GM13977 (cell line): ENCODE measurements at regions not wholly inside any gene's neighbourhood (a gene's known extent, or its start where the extent isn't known, plus 50 kb on each side); places are given as distances from the start of the nearest gene placed in this dataset.

Experiments
- DNase-seq: peaks from one replicate; pipeline ENCODE4 v3.0.0; 2012; ENCODE audit warnings: low spot score
- CTCF ChIP-seq: IDR thresholded peaks from 2 replicates; pipeline ENCODE4 v1.5.1; 2012; ENCODE audit warnings: mild to moderate bottlenecking, control low read depth; ENCODE audit not compliant: insufficient read depth; ENCODE audit errors: extremely low read depth, missing control alignments
- in situ Hi-C: fragments of 300-500 bp; cut with MboI; formaldehyde crosslinking; loops from one replicate; pipeline ENCODE4 v1.12.0; 2022; ENCODE audit warnings: low sequenced_read_pairs, low pct_unique_long_range_greater_than_20kb, mixed read lengths, inconsistent platforms; ENCODE audit not compliant: unreplicated experiment

GRCh38 chr1:181910905-181911304 is 150.6 kb downstream of the ZNF648 start:
- TF ChIP-seq CTCF: no peak
- DNase-seq: no peak
- in situ Hi-C loops: no loop called here

- TF ChIP-seq CTCF: no peak
- in situ Hi-C loops: no loop called here
- no peak for DNase-seq
These were observed 152.5 kb downstream of the ZNF648 start for GRCh38 chr1:181909010-181909409.

GRCh38 chr1:181906631-181907030 is 154.9 kb downstream of the ZNF648 start:
- no peak for TF ChIP-seq CTCF
- in situ Hi-C loops: no loop called here
- no peak for DNase-seq

GRCh38 chr1:181905944-181906597 is 155.4 kb downstream of the ZNF648 start:
- no peak for TF ChIP-seq CTCF
- DNase-seq: no peak
- in situ Hi-C loops: no loop called here

GRCh38 chr1:181898773-181899172 is 162.7 kb downstream of the ZNF648 start:
- DNase-seq: no peak
- no peak for TF ChIP-seq CTCF
- in situ Hi-C loops: no loop called here

- no peak for DNase-seq
- in situ Hi-C loops: no loop called here
- TF ChIP-seq CTCF: no peak
These were observed 164.7 kb downstream of the ZNF648 start for GRCh38 chr1:181896824-181897223.
